Left lung (tissue), 4 donors: ENCODE measurements at regions not wholly inside any gene's neighbourhood (a gene's known extent, or its start where the extent isn't known, plus 50 kb on each side); places are given as distances from the start of the nearest gene placed in this dataset.

Source experiments
- ATAC-seq: fragments of 200-7000 bp; cut with Tn5 transposase; one replicate; pipeline ENCODE4 v1.9.1; 2020; ENCODE audit warnings: moderate library complexity
- DNase-seq, 4 donors: peaks; one replicate each; pipeline ENCODE4 v3.0.0-alpha.2; 2013 to 2020
- H3K27ac ChIP-seq, 2 donors: fragments of 200-600 bp; sonication (generic) in 1 of 2; one replicate each; pipeline versions ENCODE4 v1.5.0 to v1.8.0; 2020 to 2021
- H3K27me3 ChIP-seq, 2 donors: fragments of 200-600 bp; sonication (generic) in 1 of 2; one replicate each; pipeline versions ENCODE4 v1.5.0 to v1.8.0; 2020 to 2021
- H3K36me3 ChIP-seq, 2 donors: fragments of 200-600 bp; sonication (generic) in 1 of 2; one replicate each; pipeline versions ENCODE4 v1.5.0 to v1.8.0; 2020 to 2021
- H3K4me1 ChIP-seq, 2 donors: fragments of 200-600 bp; one replicate each; pipeline ENCODE4 v1.8.0; 2021
- H3K4me3 ChIP-seq, 2 donors: fragments of 200-600 bp; sonication (generic) in 1 of 2; one replicate each; pipeline versions ENCODE4 v1.5.0 to v1.8.0; 2020 to 2021; ENCODE audit warnings: mild to moderate bottlenecking in 1 of 2
- H3K9me3 ChIP-seq, 2 donors: fragments of 200-600 bp; sonication (generic) in 1 of 2; one replicate each; pipeline versions ENCODE4 v1.5.0 to v1.8.0; 2020 to 2021
- intact Hi-C, 2 donors: fragments of 100-400 bp; cut with DNase I; formaldehyde crosslinking; loops; one replicate each; pipeline versions ENCODE4 v1.11.2 to v1.14.2; 2022
- TF ChIP-seq, protein P1 (sequence below), 2 donors: fragments of 200-600 bp; sonication (generic) in 1 of 2; IDR thresholded peaks; one replicate each; pipeline versions ENCODE4 v1.5.0 to v1.8.0; 2021; ENCODE audit warnings: antibody characterized with exemption in 2 of 2
- donor health status: DM: no; HTN: yes; CAD: no.
- donor health status: DM: no; HTN: no; CAD: no.

GRCh38 chr1:8214501-8215173 is 103.3 kb upstream of the SLC45A1 start:
- TF ChIP-seq, protein P1, sequence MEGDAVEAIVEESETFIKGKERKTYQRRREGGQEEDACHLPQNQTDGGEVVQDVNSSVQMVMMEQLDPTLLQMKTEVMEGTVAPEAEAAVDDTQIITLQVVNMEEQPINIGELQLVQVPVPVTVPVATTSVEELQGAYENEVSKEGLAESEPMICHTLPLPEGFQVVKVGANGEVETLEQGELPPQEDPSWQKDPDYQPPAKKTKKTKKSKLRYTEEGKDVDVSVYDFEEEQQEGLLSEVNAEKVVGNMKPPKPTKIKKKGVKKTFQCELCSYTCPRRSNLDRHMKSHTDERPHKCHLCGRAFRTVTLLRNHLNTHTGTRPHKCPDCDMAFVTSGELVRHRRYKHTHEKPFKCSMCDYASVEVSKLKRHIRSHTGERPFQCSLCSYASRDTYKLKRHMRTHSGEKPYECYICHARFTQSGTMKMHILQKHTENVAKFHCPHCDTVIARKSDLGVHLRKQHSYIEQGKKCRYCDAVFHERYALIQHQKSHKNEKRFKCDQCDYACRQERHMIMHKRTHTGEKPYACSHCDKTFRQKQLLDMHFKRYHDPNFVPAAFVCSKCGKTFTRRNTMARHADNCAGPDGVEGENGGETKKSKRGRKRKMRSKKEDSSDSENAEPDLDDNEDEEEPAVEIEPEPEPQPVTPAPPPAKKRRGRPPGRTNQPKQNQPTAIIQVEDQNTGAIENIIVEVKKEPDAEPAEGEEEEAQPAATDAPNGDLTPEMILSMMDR (IDR thresholded peaks at IDR 0.05), result no peak
- H3K27me3 ChIP-seq, result peaks cover 0 to 10% of the 10 kb centered on the region in 2 donors
- H3K36me3 ChIP-seq, result no peaks in the 10 kb centered on the region
- no peak for DNase-seq
- H3K9me3 ChIP-seq, result no peaks in the 10 kb centered on the region
- no peak overlapping the region for H3K27ac ChIP-seq
- no peak for ATAC-seq
- intact Hi-C loops, result no loop called here
- peaks cover 11 to 81% of the 10 kb centered on the region in 2 donors for H3K4me1 ChIP-seq
- H3K4me3 ChIP-seq, result no peak overlapping the region

- no peak for DNase-seq
- Histone ChIP-seq H3K27ac (peak overlapping the region in 1 of 2 donors; percentile 93), H3K36me3 (no peaks in the 10 kb centered on the region), H3K4me1 (peaks cover 11 to 72% of the 10 kb centered on the region in 2 donors), H3K4me3 (no peak overlapping the region), H3K9me3 (no peaks in the 10 kb centered on the region), H3K27me3 (peaks cover 0 to 10% of the 10 kb centered on the region in 2 donors)
- TF ChIP-seq, protein P1 (IDR thresholded peaks at IDR 0.05), result no peak
- no peak for ATAC-seq
- intact Hi-C loops, result no loop called here
These were observed 104.2 kb upstream of the SLC45A1 start for GRCh38 chr1:8213676-8214075.

GRCh38 chr1:8213136-8213535 is 104.8 kb upstream of the SLC45A1 start:
- TF ChIP-seq, protein P1 (IDR thresholded peaks at IDR 0.05), result no peak
- peak overlapping the region in 1 of 2 donors; percentile 93 for H3K27ac ChIP-seq
- no peak overlapping the region for H3K4me3 ChIP-seq
- intact Hi-C loops, result no loop called here
- H3K9me3 ChIP-seq, result no peaks in the 10 kb centered on the region
- DNase-seq, result no peak
- H3K27me3 ChIP-seq, result peaks cover 0 to 10% of the 10 kb centered on the region in 2 donors
- ATAC-seq, result no peak
- H3K4me1 ChIP-seq, result peaks cover 11 to 66% of the 10 kb centered on the region in 2 donors
- no peaks in the 10 kb centered on the region for H3K36me3 ChIP-seq

DNA sequence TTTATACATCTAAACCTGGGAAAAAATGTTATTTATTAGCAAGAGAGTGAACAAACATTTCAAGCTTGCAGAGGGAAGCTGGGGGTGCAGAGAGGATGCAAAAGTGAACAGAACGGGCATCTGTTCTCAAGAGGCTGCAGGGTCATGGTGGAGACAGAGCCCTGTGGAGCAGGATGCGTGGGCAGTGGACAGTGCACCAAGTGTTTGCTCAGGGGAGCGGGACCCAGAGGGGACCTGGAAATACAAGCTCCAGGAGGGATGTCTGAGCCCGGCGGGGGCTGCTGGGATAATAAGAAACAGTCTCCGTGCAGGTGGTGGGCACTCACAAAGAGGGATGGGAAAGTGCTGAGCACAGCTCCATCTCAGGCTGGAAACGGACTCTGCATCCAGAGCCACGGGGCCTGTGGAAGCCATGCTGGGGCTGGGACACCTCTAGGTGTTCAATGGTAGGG is 105.3 kb upstream of the SLC45A1 start:
- TF ChIP-seq, protein P1 (IDR thresholded peaks at IDR 0.05), result no peak
- ATAC-seq, result no peak
- intact Hi-C loops, result no loop called here
- Histone ChIP-seq H3K4me1 (peaks cover 11 to 61% of the 10 kb centered on the region in 2 donors), H3K9me3 (no peaks in the 10 kb centered on the region), H3K4me3 (peak overlapping the region in 1 of 2 donors; percentile 20), H3K27me3 (peaks cover 0 to 8% of the 10 kb centered on the region in 2 donors), H3K36me3 (no peaks in the 10 kb centered on the region), H3K27ac (peak overlapping the region; percentile 88 to 93)
- no peak for DNase-seq

DNA sequence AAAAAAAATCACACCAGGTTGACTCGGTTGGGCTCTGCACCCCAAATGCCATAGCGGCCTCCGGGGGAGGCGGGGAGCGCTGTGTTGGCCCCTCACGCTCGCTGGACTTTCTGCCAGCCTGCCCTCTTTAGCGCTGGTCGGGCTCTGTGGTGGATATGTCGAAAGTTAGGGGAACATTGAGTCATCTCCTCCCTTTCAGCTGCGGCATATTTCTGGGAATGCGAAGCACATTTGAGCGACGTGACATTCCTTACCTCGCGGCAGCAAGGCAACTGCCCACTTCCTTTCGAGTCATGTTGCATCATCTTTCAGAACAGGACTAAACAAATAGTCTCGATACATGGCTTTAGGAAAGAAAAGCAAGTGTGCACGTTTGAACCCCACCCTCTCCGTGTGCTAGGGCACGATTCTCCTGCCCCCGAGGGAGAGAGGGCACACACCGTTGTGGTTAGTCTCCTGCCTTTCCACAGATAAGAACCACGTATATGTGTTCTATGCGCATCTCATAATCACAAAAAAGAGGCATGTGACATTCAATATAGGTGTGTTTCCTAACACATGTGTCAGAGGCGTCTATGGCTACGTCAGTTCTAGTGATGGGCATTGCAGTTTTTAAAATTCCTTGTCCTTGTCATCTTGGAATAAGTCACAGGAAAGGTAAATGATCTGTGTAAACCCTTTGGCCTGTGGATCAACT is 105.9 kb upstream of the SLC45A1 start:
- H3K4me3 ChIP-seq, result peak overlapping the region in 1 of 2 donors; percentile 20
- H3K27ac ChIP-seq, result peak overlapping the region; percentile 88 to 93
- no peaks in the 10 kb centered on the region for H3K36me3 ChIP-seq
- H3K27me3 ChIP-seq, result peaks cover 0 to 2% of the 10 kb centered on the region in 2 donors
- DNase-seq, result peak in 3 of 4 donors; percentile 75 to 85 (median 82)
- peaks cover 11 to 55% of the 10 kb centered on the region in 2 donors for H3K4me1 ChIP-seq
- TF ChIP-seq, protein P1 (IDR thresholded peaks at IDR 0.05), result no peak
- no peaks in the 10 kb centered on the region for H3K9me3 ChIP-seq
- intact Hi-C loops, result no loop called here
- ATAC-seq, result peak; percentile 85
